ENCODE measurements at regions not wholly inside any gene's neighbourhood (a gene's known extent, or its start where the extent isn't known, plus 50 kb on each side); places are given as distances from the start of the nearest gene placed in this dataset.

GRCh38 chr11:119474682-119475596 is 52.0 kb upstream of the THY1 start:
- H3K9me3 Mint-ChIP-seq (ENCODE audit: unreplicated experiment), result no peaks in the 10 kb centered on the region
- no TSS peak for BruUV-seq (replicated peaks)
- H3K27me3 Mint-ChIP-seq (ENCODE audit: insufficient read depth, unreplicated experiment), result peaks cover 11% of the 10 kb centered on the region
- H3K27ac Mint-ChIP-seq (ENCODE audit: low read depth, unreplicated experiment), result peak overlapping the region; percentile 57
- ChIA-PET CTCF (interaction anchor here (0.6 to 4.2 kb wide), 46 partner anchors 12 to 1215 kb away, joined by 3 to 58 read pairs (median 4); partner anchors contain the start of genes CBL, NECTIN1 and USP2), POLR2A (interaction anchor here (0.9 to 1.8 kb wide), 12 partner anchors 11 to 380 kb away, joined by 3 to 9 read pairs (median 6); partner anchors contain the start of genes CBL and USP2)
- TF ChIP-seq CTCF (IDR thresholded peaks at IDR 0.05; ENCODE audit: unreplicated experiment), result peak; percentile 94
- peak overlapping the region; percentile 7 for H3K4me3 Mint-ChIP-seq (ENCODE audit: unreplicated experiment)
- H3K4me1 Mint-ChIP-seq (ENCODE audit: insufficient read depth, unreplicated experiment), result peaks cover 27% of the 10 kb centered on the region
- H3K36me3 Mint-ChIP-seq (ENCODE audit: insufficient read depth, unreplicated experiment), result no peaks in the 10 kb centered on the region
- DNase-seq (ENCODE audit: unreplicated experiment), result peak; percentile 81
- intact Hi-C loops (cut with micrococcal nuclease), result loop anchor here (1.0 to 2.0 kb wide), 4 partner anchors 42 to 154 kb away; partner anchors contain the start of gene USP2

- Mint-ChIP-seq H3K4me3 (ENCODE audit: unreplicated experiment) (no peak overlapping the region), H3K36me3 (ENCODE audit: insufficient read depth, unreplicated experiment) (no peaks in the 10 kb centered on the region), H3K27ac (ENCODE audit: low read depth, unreplicated experiment) (no peak overlapping the region), H3K9me3 (ENCODE audit: unreplicated experiment) (no peaks in the 10 kb centered on the region), H3K4me1 (ENCODE audit: insufficient read depth, unreplicated experiment) (peaks cover 27% of the 10 kb centered on the region), H3K27me3 (ENCODE audit: insufficient read depth, unreplicated experiment) (peaks cover 11% of the 10 kb centered on the region)
- ChIA-PET CTCF (interaction anchor here (0.6 to 4.2 kb wide), 28 partner anchors 13 to 1214 kb away, joined by 3 to 58 read pairs (median 5); partner anchors contain the start of genes CBL and USP2), POLR2A (interaction anchor here (0.5 to 1.8 kb wide), 13 partner anchors 10 to 379 kb away, joined by 3 to 9 read pairs (median 5); partner anchors contain the start of genes CBL and USP2)
- no TSS peak for BruUV-seq (replicated peaks)
- no peak for TF ChIP-seq CTCF (IDR thresholded peaks at IDR 0.05; ENCODE audit: unreplicated experiment)
- intact Hi-C loops (cut with micrococcal nuclease), result loop anchor here (1.0 to 2.0 kb wide), 4 partner anchors 41 to 153 kb away; partner anchors contain the start of gene USP2
- DNase-seq (ENCODE audit: unreplicated experiment), result no peak
Observed at GRCh38 chr11:119473901-119474681, 51.1 kb upstream of the THY1 start.

GRCh38 chr11:119473226-119473625 is 50.3 kb upstream of the THY1 start:
- Mint-ChIP-seq H3K36me3 (ENCODE audit: insufficient read depth, unreplicated experiment) (no peaks in the 10 kb centered on the region), H3K27me3 (ENCODE audit: insufficient read depth, unreplicated experiment) (peaks cover 11% of the 10 kb centered on the region), H3K4me3 (ENCODE audit: unreplicated experiment) (no peak overlapping the region), H3K4me1 (ENCODE audit: insufficient read depth, unreplicated experiment) (peaks cover 27% of the 10 kb centered on the region), H3K27ac (ENCODE audit: low read depth, unreplicated experiment) (no peak overlapping the region), H3K9me3 (ENCODE audit: unreplicated experiment) (no peaks in the 10 kb centered on the region)
- DNase-seq (ENCODE audit: unreplicated experiment), result no peak
- ChIA-PET CTCF (interaction anchor here (1.0 to 2.3 kb wide), 6 partner anchors 14 to 308 kb away, joined by 4 to 10 read pairs (median 4); no protein-coding TSS in a partner anchor), POLR2A (interaction anchor here (0.5 kb wide), 1 partner anchor 105 kb away, joined by 3 read pairs; no protein-coding TSS in a partner anchor)
- TF ChIP-seq CTCF (IDR thresholded peaks at IDR 0.05; ENCODE audit: unreplicated experiment), result no peak
- intact Hi-C loops (cut with micrococcal nuclease), result no loop called here
- BruUV-seq (replicated peaks), result no TSS peak

Measured in MCF 10A (cell line).